Anterior cingulate cortex (tissue), 58 donors: ENCODE measurements at regions not wholly inside any gene's neighbourhood (a gene's known extent, or its start where the extent isn't known, plus 50 kb on each side); places are given as distances from the start of the nearest gene placed in this dataset.
"Not testable (repeated sequence)": the region's sequence is repeated elsewhere in the genome, so short reads cannot be mapped to it uniquely, and the experiment has no call there.

Experiments
- DNase-seq, 58 donors: peaks; one replicate each; lab custom pipeline; 2025; lab: John Stamatoyannopoulos, UW

- DNase-seq, result no peak
Measured at GRCh38 chr1:30519201-30519763, 204.1 kb downstream of the MATN1 start.

- DNase-seq, result no peak
Measured at GRCh38 chr1:30518696-30519095, 204.7 kb downstream of the MATN1 start.

GRCh38 chr1:30518186-30518585 is 205.2 kb downstream of the MATN1 start:
- no peak for DNase-seq

- DNase-seq, result not testable (repeated sequence)
Measured at GRCh38 chr1:30517666-30518065, 205.7 kb downstream of the MATN1 start.

- not testable (repeated sequence) for DNase-seq
Measured at GRCh38 chr1:30517241-30517640, 206.1 kb downstream of the MATN1 start.

- no peak for DNase-seq
Measured at GRCh38 chr1:30516485-30516858, 206.9 kb downstream of the MATN1 start.

- DNase-seq, result no peak
Measured at GRCh38 chr1:30515755-30516484, 207.5 kb downstream of the MATN1 start.

GRCh38 chr1:30514945-30515344 is 208.4 kb downstream of the MATN1 start:
- DNase-seq, result no peak

GRCh38 chr1:30514137-30514654 is 209.2 kb downstream of the MATN1 start:
- DNase-seq, result no peak

GRCh38 chr1:30513396-30514136 is 209.8 kb downstream of the MATN1 start:
- no peak for DNase-seq

GRCh38 chr1:30512914-30513265 is 210.5 kb downstream of the MATN1 start:
- DNase-seq, result no peak

- no peak for DNase-seq
Measured at GRCh38 chr1:30511991-30512913, 211.1 kb downstream of the MATN1 start.

- DNase-seq, result no peak
Measured at GRCh38 chr1:30511563-30511962, 211.8 kb downstream of the MATN1 start.

GRCh38 chr1:30511106-30511505 is 212.3 kb downstream of the MATN1 start:
- no peak for DNase-seq

- no peak for DNase-seq
Measured at GRCh38 chr1:30509670-30510069, 213.7 kb downstream of the MATN1 start.

GRCh38 chr1:30508611-30509010 is 214.8 kb downstream of the MATN1 start:
- peak in 3 of 58 donors; percentile 12 to 21 (median 19) for DNase-seq

GRCh38 chr1:30508175-30508448 is 215.3 kb downstream of the MATN1 start:
- no peak for DNase-seq

GRCh38 chr1:30507401-30508174 is 215.8 kb downstream of the MATN1 start:
- peak in 1 of 58 donors; percentile 6 for DNase-seq

GRCh38 chr1:30507016-30507312 is 216.4 kb downstream of the MATN1 start:
- DNase-seq, result no peak
